HUDEP-2 (cell line): ENCODE measurements at regions not wholly inside any gene's neighbourhood (a gene's known extent, or its start where the extent isn't known, plus 50 kb on each side); places are given as distances from the start of the nearest gene placed in this dataset.

Experiments used
- DNase-seq, 76 experiments: peaks; one replicate each; lab custom pipeline; 2025; ENCODE audit not compliant: unreplicated experiment in 76 of 76; lab: John Stamatoyannopoulos, UW

DNA sequence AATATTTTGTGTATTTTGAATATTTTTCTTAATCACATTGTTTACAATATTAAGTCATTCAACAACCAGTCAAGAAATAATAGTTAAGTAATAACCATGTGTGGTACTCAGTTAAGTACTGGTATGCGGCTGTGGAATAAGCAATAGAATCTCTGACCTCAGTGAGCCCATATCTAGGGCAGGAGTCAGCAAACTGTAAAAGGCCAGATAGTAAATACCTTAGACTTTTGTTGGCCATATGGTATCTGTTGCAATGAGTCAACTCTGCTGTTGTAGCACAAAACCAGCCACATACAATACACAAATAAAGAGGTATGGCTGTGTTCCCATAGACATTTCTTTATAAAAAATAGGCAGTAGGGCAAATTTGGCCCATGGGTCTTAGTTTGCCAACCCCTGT, 311.6 kb upstream of the SEMA3A start:
- no peak for DNase-seq

- DNase-seq: no peak
These were observed 307.6 kb upstream of the SEMA3A start for GRCh38 chr7:84502239-84502638.

DNA sequence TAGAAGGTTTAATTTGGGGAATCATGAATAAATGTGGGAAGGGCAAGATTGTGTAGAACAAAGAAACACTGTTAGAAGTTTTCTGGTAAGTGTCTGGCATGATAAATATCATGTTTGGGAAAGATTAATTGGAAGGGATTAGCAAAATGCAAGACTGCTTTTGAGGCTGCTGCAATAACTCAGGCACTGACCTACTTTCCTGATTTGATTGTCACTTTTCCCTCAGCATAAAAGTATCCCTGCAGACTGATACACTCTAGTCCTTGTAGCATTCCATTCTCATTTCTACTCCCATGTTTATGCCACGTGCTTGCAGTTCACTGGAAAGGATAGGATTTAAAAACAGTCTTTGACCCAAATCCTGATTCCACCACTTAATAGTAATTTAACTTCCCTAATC, 303.3 kb upstream of the SEMA3A start:
- DNase-seq: no peak

DNA sequence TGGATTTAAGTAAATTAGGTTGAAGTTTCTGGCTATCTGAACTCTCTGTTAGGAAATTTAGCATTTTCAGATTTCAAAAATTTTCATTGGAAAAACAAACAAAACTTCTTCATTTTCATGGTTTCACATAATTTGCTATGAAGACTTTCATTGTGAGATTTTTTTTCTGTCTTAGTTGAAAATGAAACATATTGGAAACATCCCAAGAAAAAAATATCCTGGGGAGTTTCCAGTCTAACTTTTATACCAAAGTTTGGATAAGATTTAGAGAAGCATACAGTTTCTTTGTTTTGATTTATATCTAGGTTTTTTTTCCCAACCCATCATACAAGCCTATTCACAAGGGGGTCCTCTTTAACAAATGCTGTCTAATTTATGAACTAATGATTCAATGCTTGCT, 300.5 kb upstream of the SEMA3A start:
- DNase-seq: no peak

GRCh38 chr7:84492098-84493034, 297.8 kb upstream of the SEMA3A start:
- DNase-seq: no peak

DNA sequence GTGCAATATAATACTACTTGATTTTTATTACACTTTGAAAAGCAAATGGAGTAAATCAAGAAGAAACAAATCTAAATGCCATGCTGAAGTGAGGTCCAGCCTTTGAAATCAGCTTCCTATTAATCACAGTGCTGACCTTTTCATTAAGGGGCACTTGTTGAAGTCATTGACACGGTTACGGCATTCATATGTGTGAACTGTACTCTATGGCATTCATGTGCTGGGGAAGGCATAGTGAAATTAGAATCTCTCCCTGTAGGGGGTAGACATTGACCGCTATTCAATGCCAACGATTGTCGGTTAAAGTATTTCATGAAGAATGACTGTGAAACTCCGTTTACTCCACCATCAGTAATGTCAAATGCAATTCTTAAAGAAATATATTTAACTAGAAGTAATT, 296.1 kb upstream of the SEMA3A start:
- DNase-seq: no peak

DNA sequence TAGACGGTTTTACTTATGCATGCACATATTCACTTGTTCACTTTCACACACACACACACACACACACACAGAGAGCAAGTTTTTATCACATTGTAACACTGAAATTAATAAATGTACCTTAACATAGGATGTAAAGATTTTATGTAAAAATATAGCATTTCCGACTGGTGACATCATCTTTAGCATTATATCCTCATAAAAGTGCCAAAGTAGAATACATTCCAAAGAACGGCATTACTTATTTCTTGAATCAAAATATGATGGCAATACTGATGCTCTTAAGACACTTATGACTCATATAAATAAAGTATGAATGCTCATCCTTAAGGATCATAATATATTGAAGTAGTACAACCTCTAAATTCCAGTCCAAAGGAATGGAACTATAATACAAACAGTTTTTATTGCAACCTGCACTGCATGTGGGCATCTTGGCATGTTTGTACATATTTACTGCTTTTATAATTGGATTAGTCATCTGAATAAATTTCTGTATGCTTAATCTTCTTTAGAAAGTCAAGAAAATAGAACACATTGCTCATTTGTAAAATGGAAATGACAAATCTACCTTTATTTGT, 290.0 kb upstream of the SEMA3A start:
- DNase-seq: no peak

DNA sequence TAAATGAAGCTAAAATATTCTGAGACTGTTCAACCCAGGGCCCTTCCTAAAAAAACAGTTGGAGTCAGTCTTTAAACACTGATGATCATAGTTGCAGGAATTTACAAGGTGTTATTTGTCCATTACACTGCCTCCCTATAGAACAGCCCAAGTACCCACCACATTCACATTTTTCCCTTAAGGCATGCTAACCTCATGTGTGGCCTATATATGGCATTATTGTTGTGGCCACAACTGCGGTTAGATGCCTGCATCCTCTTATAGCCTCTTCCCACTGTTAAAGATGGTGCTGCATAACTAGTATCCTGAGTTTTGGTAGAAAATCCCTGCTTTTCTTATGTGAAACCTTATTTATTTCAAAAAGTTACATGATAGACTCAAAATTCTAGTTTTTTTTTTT, 287.9 kb upstream of the SEMA3A start:
- no peak for DNase-seq

GRCh38 chr7:84479059-84479458, 284.5 kb upstream of the SEMA3A start:
- DNase-seq: no peak

DNA sequence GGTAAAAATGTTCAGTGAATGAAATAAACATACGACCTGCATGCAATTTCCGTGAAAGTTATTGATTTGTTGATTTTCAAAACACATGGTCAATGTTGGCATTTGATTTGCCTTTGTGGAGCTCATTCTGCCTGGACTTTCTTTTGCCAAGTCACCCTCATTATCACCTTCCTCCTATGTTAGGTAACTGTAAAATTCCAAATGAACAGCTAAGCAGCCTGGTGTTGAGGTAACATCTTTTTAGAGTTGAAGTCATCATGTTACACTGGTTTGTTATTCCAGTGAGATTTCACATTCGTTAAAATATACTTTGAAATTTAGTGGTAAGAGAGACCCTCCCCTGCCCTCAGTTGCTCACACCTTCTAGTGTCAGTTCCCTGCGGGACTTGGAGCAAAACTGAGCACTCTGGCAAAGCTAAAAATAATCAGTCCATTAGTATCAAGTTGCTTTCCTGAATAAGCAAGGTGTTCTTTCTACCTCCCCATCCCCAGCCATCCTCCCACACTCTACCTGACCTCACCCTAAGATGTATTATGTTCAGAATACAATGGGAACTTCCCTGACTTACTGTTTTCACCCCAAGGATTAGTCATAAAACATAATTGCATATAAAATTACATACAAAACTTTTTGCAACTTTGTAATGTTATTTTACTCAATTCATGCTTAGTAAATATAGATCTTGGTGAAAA, 283.3 kb upstream of the SEMA3A start:
- no peak for DNase-seq

GRCh38 chr7:84474436-84474835, 279.8 kb upstream of the SEMA3A start:
- DNase-seq: no peak

- no peak for DNase-seq
These were observed 277.0 kb upstream of the SEMA3A start for GRCh38 chr7:84471576-84471975.

GRCh38 chr7:84469034-84469433, 274.4 kb upstream of the SEMA3A start:
- no peak for DNase-seq

DNA sequence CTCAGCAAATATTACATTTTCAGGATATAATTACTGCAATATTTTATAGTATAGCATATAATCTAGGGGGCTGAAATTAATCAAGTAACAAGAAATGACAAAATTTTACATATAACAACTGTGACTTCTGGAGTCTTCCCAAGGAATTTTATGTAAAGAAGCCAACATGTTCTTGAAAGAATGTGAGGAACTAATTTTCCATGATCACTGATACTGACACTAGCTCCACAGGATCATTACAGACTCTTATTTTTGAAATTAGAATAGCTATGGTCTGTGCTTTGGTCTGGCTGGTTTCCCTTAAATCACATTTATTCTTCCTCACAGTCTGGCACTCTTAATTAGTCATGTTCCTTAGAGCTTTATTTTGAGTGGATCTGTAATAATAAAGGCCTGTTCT, 267.7 kb upstream of the SEMA3A start:
- no peak for DNase-seq

GRCh38 chr7:84461093-84461492, 266.5 kb upstream of the SEMA3A start:
- DNase-seq: no peak

GRCh38 chr7:84455788-84456187, 261.2 kb upstream of the SEMA3A start:
- no peak for DNase-seq

GRCh38 chr7:84454174-84454959, 259.8 kb upstream of the SEMA3A start:
- no peak for DNase-seq

- no peak for DNase-seq
These were observed 258.0 kb upstream of the SEMA3A start for GRCh38 chr7:84452618-84453017.

GRCh38 chr7:84450772-84451171, 256.2 kb upstream of the SEMA3A start:
- DNase-seq: no peak

- no peak for DNase-seq
These were observed 253.2 kb upstream of the SEMA3A start for GRCh38 chr7:84447636-84448293.
